Stimulated activated CD8-positive, alpha-beta memory T cell treated with anti-CD3 and anti-CD28 coated beads, Interleukin-7, amount 100 ng/mL, for 4 hours (primary cell): ENCODE measurements at regions not wholly inside any gene's neighbourhood (a gene's known extent, or its start where the extent isn't known, plus 50 kb on each side); places are given as distances from the start of the nearest gene placed in this dataset.

Experiments used
- DNase-seq, 2 donors: peaks; one replicate each; pipeline ENCODE4 v3.0.0-alpha.2; 2020; ENCODE audit warnings: low read depth in 2 of 2

- no peak for DNase-seq
Observed at GRCh38 chr20:51266353-51266752, 243.4 kb upstream of the KCNG1 start.

DNA sequence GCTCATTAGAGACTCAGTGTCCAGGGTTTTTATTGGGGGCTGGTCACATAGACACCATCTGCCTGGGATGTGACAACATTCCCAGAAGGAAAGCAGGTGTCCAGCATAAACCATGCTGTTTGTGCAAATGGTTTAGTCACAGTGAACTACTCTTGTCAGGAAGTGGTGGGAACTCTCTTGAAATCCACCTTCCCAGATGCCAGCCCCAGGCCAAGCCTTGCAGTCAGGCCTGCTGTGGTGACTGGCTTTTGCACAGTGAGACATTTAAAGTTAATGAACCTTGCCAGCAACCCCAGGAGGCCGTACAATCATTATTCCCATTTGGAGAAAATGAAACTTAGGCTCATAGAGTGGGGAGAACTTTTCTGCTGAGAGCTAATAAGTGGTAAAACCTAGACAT is 242.5 kb upstream of the KCNG1 start:
- DNase-seq, result no peak

GRCh38 chr20:51262240-51262639 is 239.3 kb upstream of the KCNG1 start:
- DNase-seq, result no peak

DNA sequence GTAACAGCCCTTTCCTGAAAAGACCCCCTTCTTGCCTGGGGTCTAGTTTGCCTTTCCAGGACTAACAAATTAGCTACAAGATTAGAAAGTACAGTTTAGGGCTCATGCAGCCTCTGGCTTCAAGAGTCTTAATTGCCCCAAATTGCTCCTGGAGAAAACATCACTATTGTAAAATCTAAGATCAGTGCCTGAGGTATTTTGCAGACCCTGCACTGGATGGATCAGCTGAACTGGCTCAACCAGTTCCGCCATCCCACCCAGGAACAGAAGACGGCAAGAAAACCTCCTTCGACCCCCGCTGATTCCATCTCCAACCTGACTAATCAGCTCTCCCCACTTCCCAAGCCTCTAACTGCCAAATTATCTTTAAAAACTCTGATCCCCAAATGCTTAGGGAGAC is 236.5 kb upstream of the KCNG1 start:
- no peak for DNase-seq

DNA sequence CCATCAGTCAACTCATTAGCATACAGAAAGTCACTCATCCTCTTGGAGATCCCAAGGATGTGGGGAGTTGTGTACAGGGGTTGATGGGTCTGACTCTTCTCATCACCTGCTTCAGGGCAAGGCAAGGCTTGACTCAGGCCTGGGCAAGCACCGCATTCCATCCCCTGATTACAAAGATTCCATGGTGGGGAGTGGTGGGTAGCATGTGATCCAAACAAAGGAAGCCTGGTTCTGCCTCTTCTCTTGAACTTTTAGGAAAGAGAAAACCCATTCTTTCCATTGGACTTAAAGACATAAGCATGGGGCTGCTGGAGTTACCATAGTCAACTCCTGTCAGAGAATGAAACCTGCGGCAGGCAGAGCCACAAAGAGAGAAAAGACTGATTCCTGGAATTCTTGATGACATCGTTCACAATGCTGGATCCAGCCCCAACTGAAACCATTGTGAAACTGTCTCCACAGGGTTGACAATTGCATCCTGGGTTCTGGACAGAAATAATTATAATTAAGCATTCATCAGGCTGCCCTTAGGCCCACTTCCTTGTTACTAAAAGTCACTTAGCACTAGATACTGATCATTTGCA is 235.8 kb upstream of the KCNG1 start:
- no peak for DNase-seq

- DNase-seq, result no peak
Observed at GRCh38 chr20:51255417-51255816, 232.5 kb upstream of the KCNG1 start.

DNA sequence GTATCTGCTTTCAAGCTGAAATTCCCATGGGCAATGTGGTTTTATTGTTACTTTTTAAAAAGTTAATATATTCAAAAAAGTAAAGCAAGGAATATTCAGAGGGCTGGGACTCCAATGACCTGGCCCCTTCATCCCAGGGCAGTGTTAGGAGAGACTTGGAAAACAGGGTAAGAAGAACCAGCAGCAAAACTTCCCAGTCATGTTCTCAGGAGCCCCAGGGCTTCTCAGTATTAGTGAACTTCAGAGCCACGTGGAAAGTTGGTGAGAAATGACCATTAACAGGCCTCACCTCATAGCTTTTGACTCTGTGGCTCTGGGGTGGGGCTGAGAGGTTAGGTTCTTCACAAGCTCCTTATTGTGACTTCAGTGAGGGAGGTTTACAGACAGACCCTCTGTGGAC is 230.4 kb upstream of the KCNG1 start:
- no peak for DNase-seq

GRCh38 chr20:51249781-51250180 is 226.9 kb upstream of the KCNG1 start:
- DNase-seq, result no peak

DNA sequence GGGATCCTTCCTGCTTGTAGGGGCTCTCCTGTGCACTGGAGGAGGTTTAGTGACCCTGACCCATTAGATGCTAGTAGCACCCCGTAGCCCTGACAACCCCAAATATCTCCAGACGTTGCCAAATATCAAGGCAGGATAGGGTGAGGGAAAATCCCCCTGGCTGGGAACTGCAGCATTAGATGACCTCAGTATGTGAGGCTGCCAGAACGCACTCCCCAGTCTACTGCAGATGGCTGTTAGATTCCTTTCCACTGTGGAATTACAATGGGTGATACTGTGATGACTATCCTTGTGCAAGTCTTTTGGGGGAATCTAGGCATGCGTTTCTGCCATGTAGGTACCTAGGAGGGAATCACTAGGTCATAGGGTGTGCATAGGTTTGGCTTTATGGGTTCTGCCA is 226.3 kb upstream of the KCNG1 start:
- DNase-seq, result no peak

DNA sequence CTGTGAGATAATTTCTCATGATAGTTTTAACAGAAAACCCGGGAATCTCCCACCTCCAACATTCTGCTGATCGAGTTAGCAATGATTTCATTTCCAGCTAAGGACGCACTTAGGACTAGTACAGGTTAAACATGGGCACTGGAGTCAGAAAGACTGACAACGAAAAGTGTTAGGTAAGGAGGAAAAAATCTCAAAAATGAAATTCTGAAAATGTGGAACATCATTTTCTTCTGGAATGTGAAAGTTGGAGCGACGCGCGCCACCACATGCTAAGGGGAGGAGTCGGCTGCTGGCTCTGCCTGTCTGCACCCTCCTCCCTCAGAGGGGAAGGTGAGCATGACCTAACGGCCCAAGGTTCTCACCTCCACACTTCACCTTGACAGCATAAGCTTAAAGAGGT is 221.6 kb upstream of the KCNG1 start:
- DNase-seq, result no peak

DNA sequence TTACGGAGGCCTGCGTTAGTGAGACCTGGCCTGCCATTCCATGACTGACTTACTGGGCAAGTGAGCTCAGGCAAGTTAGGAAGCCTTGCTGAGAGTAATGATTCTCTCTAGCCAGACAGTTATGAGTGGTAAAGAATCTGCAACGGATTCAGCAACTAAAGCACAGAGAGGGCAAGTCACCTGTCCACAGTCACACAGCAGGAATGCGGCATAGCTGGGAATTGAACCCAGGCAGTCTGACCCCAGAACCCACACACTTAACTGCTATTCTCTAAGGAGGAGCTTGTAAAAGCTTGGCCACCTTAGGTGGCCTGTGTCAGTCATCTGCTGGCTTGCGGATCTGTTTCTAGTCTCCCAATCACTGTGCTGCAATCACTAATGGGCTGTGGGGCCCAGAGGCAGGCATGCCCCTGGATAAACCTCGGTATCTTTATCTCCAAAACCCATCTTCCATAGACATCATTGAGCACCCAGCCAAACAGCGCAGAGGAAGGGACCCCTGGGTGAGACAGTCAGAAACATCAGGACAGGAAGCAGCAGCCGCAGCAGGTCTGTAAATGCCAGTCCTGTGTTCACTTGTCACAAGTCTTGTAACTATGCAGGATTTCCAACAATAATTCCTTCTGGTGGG is 215.9 kb upstream of the KCNG1 start:
- no peak for DNase-seq

- no peak for DNase-seq
Observed at GRCh38 chr20:51237791-51238190, 214.9 kb upstream of the KCNG1 start.

- DNase-seq, result no peak
Observed at GRCh38 chr20:51237278-51237677, 214.4 kb upstream of the KCNG1 start.

- no peak for DNase-seq
Observed at GRCh38 chr20:51236421-51236820, 213.5 kb upstream of the KCNG1 start.

DNA sequence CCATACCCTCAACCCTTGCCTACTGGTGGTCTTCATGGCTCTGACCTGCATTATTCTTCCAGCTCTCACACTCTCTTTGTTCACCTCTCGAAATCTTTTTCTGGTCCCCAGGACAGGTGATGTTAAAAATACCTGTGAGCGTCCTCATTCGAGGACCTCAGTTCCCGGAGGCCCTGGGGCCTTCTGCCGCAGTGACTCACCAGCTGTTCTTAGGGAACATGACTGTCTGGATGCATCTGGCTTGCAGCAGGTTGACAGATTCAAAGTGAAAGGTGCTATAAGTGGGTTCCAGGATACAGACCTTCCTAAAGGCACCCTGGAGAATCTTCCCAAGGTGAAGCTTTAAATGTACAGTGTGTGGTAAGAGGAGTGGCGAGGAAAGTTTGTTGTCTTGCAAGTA is 210.4 kb upstream of the KCNG1 start:
- DNase-seq, result no peak

DNA sequence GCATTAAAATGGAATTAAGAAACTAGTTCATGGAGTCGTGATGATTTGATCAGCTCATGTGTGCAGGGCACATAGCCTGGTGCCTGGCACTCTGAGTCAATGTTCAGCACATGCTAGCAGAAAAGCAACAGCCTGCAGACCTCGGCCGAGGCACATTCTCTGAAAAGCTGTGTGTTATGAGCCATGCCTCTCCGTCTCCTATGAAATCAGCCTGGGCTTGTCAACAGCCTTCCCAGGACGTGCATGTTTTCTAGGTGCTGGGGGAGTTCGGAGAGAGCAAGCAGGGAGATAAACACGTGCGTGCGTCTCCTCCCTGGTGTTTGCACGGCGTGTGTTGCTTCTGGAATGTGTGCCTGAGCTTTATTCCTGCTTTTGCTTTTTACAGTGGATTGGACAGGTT is 207.8 kb upstream of the KCNG1 start:
- no peak for DNase-seq

- no peak for DNase-seq
Observed at GRCh38 chr20:51228763-51229162, 205.9 kb upstream of the KCNG1 start.

GRCh38 chr20:51227744-51228143 is 204.8 kb upstream of the KCNG1 start:
- DNase-seq, result no peak

- no peak for DNase-seq
Observed at GRCh38 chr20:51223183-51223720, 200.3 kb upstream of the KCNG1 start.

DNA sequence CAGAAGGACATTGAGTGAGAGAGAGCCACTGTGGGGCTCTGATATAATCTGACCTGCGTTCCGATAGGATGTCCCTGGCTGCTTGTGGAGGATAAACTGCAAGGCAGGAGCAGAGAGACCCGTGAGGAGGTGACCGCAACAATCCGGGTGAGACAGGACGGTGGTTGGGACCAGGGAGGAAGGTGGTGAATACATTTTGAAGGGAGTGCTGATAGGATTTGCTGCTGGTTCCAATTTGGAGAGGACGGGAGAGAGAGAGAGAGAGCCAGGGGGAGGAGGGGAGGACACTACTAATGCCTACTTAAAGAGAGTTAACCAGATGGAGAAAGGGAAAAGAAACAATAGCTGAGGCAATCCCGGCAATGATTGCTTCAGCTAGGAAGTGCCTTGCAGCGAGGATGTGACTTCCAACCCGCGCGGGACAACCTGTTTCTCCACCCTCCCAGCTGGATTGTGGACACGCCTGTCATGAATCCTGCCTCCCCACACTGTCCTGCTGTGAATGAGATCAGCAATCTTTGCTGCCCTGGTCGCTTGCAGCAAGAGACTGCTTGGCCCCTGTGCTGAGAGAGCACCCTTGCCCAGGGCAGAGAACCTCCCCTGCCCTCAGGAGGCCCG is 199.0 kb upstream of the KCNG1 start:
- no peak for DNase-seq

DNA sequence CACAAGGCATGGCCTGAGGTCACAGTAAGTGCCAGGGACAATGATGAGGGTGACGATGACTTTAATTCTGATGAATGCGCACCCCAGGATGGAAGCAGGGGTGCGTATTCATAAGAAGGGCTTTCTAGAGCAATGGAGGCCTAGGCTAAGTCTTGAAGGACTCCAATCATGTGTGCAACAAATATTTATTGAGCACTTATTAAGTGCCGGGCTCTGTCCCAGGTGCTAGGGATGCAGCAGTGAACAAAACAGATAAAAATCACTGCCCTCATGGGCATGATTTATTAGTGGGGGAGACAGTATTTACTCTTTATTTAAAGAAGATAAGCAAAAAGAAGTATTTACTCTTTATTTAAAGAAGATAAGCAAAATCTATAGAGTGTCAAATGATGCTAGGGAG is 198.2 kb upstream of the KCNG1 start:
- no peak for DNase-seq

GRCh38 chr20:51220293-51220706 is 197.4 kb upstream of the KCNG1 start:
- peak; percentile 8 to 20 for DNase-seq

DNA sequence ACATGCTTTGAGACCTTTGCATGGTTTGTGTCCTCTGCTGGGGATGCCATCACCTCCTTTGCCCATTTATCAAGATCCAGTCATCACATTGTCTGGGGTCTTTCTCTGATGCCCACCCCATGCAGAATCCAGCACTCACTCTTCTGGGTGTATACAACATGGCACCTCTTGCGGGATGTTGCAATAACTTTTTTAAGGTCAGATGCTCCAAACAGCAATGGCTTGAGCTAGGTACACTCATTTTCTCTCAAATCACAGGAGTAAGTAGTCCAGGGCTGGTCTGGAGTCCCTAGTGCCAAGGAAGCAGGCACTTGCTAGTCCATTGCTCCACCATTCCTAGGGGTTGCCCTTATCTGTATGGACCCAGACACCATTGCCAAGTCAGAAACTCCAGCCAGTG is 196.6 kb upstream of the KCNG1 start:
- no peak for DNase-seq
